ENCODE measurements at regions not wholly inside any gene's neighbourhood (a gene's known extent, or its start where the extent isn't known, plus 50 kb on each side); places are given as distances from the start of the nearest gene placed in this dataset.

GRCh38 chr3:16024548-16024947, 149.9 kb upstream of the GALNT15 start:
- Mint-ChIP-seq H3K4me1 (no peaks in the 10 kb centered on the region), H3K27me3 (ENCODE audit: insufficient read depth, low read depth, poor library complexity) (peaks cover 2% of the 10 kb centered on the region), H3K36me3 (ENCODE audit: low read depth) (peaks cover 4% of the 10 kb centered on the region; the same call in 1 of the 3 replicates), H3K9me3 (peaks cover 18% of the 10 kb centered on the region), H3K27ac (no peak overlapping the region), H3K4me3 (no peak overlapping the region)
- TF ChIP-seq POLR2AphosphoS5 (IDR thresholded peaks at IDR 0.05; ENCODE audit: low read depth) = no peak
- no peak for TF ChIP-seq ZNF331 (CRISPR knock-in tag; IDR thresholded peaks at IDR 0.05; ENCODE audit: low read depth)
- TF ChIP-seq REST (IDR thresholded peaks at IDR 0.05; ENCODE audit: unreplicated experiment) = no peak
- no peak for TF ChIP-seq JUNB (IDR thresholded peaks at IDR 0.05; ENCODE audit: unreplicated experiment)
- TF ChIP-seq EZH2phosphoT487 (IDR thresholded peaks at IDR 0.05; ENCODE audit: unreplicated experiment) = no peak
- no peak for TF ChIP-seq CTCF (conservative IDR thresholded peaks at IDR 0.05; ENCODE audit: low read depth in 2 of 2)
- no peak for TF ChIP-seq ETS1 (IDR thresholded peaks at IDR 0.05)
- no peak for TF ChIP-seq NANOG (IDR thresholded peaks at IDR 0.05; ENCODE audit: borderline replicate concordance)
- TF ChIP-seq ZNF462 (CRISPR knock-in tag; IDR thresholded peaks at IDR 0.05) = no peak
- TF ChIP-seq STAT1 (IDR thresholded peaks at IDR 0.05; ENCODE audit: unreplicated experiment) = no peak
- no peak for TF ChIP-seq CREB1 (CRISPR knock-in tag; IDR thresholded peaks at IDR 0.05; ENCODE audit: low read depth)
- TF ChIP-seq ZNF114 (CRISPR knock-in tag; IDR thresholded peaks at IDR 0.05) = no peak
- ATAC-seq = no peak
- H3K4me3 ChIP-seq = no peak overlapping the region
- H2AFZ ChIP-seq = no peak overlapping the region
- no peaks in the 10 kb centered on the region for H3K79me2 ChIP-seq (replicated peaks; ENCODE audit: insufficient read depth)
- no peaks in the 10 kb centered on the region for H4K20me1 ChIP-seq (replicated peaks; ENCODE audit: insufficient read depth)
- no peak overlapping the region for H3K27ac ChIP-seq (ENCODE audit: low read depth)
- no peak overlapping the region for H3K4me2 ChIP-seq
- H3F3A ChIP-seq (replicated peaks; ENCODE audit: low read depth) = no peaks in the 10 kb centered on the region
- no peaks in the 10 kb centered on the region for H3K27me3 ChIP-seq (ENCODE audit: insufficient read depth)
- no peaks in the 10 kb centered on the region for H3K36me3 ChIP-seq (ENCODE audit: insufficient read depth)
- no peaks in the 10 kb centered on the region for H3K4me1 ChIP-seq (ENCODE audit: insufficient read depth)
- no peak for DNase-seq (ENCODE audit: low spot score)
- no peaks in the 10 kb centered on the region for H3K9me2 ChIP-seq (ENCODE audit: insufficient read depth)
